Common myeloid progenitor, CD34-positive (primary cell): ENCODE measurements at regions not wholly inside any gene's neighbourhood (a gene's known extent, or its start where the extent isn't known, plus 50 kb on each side); places are given as distances from the start of the nearest gene placed in this dataset.
"Not testable (repeated sequence)": the region's sequence is repeated elsewhere in the genome, so short reads cannot be mapped to it uniquely, and the experiment has no call there.

Source experiments
- CTCF ChIA-PET: fragments of 350-600 bp; sonication (Branson Sonifier 250); formaldehyde crosslinking; loops from one replicate; lab custom pipeline; 2021; ENCODE audit warnings: antibody characterized with exemption; lab: Charles Lee
- POLR2A ChIA-PET: fragments of 350-600 bp; sonication (Branson Sonifier 250); formaldehyde crosslinking; loops from one replicate; lab custom pipeline; 2021; ENCODE audit warnings: antibody characterized with exemption; lab: Charles Lee
- DNase-seq, 3 donors: peaks; one replicate each; pipeline versions ENCODE4 v3.0.0 to v3.0.0-alpha.2; 2013
- H3K27ac ChIP-seq, 2 experiments: 1 replicate in 1 of 2; 2 replicates in 1 of 2; pipeline ENCODE4 v1.7.0; 2013; ENCODE audit warnings: inconsistent platforms in 2 of 2, low read length in 2 of 2, mild to moderate bottlenecking in 2 of 2, low read depth in 1 of 2, moderate library complexity in 1 of 2; ENCODE audit not compliant: severe bottlenecking in 2 of 2, insufficient read depth in 1 of 2, poor library complexity in 1 of 2
- H3K27me3 ChIP-seq, 5 experiments: replicated peaks in 2 of 5; 1 replicate in 3 of 5; 2 replicates in 2 of 5; pipeline versions ENCODE4 v1.6.1 to v1.7.0; 2013; ENCODE audit warnings: low read length in 4 of 5, mild to moderate bottlenecking in 2 of 5, moderate library complexity in 2 of 5, inconsistent platforms in 1 of 5; ENCODE audit not compliant: insufficient read depth in 5 of 5, control insufficient read depth in 4 of 5
- H3K36me3 ChIP-seq, 4 experiments: 1 replicate in 2 of 4; 2 replicates in 2 of 4; pipeline versions ENCODE4 v1.6.1 to v1.7.0; 2013; ENCODE audit warnings: low read length in 3 of 4, control low read depth in 1 of 4, mild to moderate bottlenecking in 1 of 4; ENCODE audit not compliant: control insufficient read depth in 4 of 4, insufficient read depth in 4 of 4
- H3K4me1 ChIP-seq, 4 experiments: 1 replicate in 3 of 4; 2 replicates in 1 of 4; pipeline versions ENCODE4 v1.6.1 to v1.7.1; 2013; ENCODE audit warnings: low read length in 3 of 4, mild to moderate bottlenecking in 3 of 4, control low read depth in 1 of 4, inconsistent platforms in 1 of 4, moderate library complexity in 1 of 4; ENCODE audit not compliant: control insufficient read depth in 4 of 4, insufficient read depth in 4 of 4; ENCODE audit errors: control extremely low read depth in 1 of 4
- H3K4me3 ChIP-seq, 7 experiments: 1 replicate in 4 of 7; 2 replicates in 3 of 7; pipeline versions ENCODE4 v1.5.1 to v1.7.0; 2013; ENCODE audit warnings: mild to moderate bottlenecking in 7 of 7, low read length in 6 of 7, moderate library complexity in 6 of 7, inconsistent platforms in 2 of 7, low read depth in 2 of 7, control low read depth in 1 of 7; ENCODE audit not compliant: insufficient read depth in 4 of 7, control insufficient read depth in 1 of 7; ENCODE audit errors: extremely low read depth in 1 of 7
- H3K9me3 ChIP-seq, 5 experiments: 1 replicate in 4 of 5; 2 replicates in 1 of 5; pipeline versions ENCODE4 v1.6.1 to v1.7.1; 2013; ENCODE audit warnings: low read length in 4 of 5, mild to moderate bottlenecking in 2 of 5, inconsistent platforms in 1 of 5, low read depth in 1 of 5, moderate library complexity in 1 of 5; ENCODE audit not compliant: control insufficient read depth in 4 of 5, insufficient read depth in 2 of 5; ENCODE audit errors: control extremely low read depth in 1 of 5
- WGBS: methylation state at CpG from one replicate; pipeline ENCODE4 v1.1.5; 2013; ENCODE audit not compliant: insufficient coverage; 5-methylcytosine and 5-hydroxymethylcytosine counted together

- POLR2A ChIA-PET = not testable (repeated sequence)
These were observed 118.9 kb downstream of the ADSS2 start for GRCh38 chr1:244332761-244333160.

GRCh38 chr1:244334315-244334714 is 117.4 kb downstream of the ADSS2 start:
- H3K27ac ChIP-seq, DNase-seq, H3K4me1 ChIP-seq, H3K27me3 ChIP-seq, CTCF ChIA-PET, H3K9me3 ChIP-seq, H3K36me3 ChIP-seq, POLR2A ChIA-PET, H3K4me3 ChIP-seq: not testable (repeated sequence)
- WGBS = 100% methylated on average over 1 of the region's 2 CpGs

More at GRCh38 chr1:244332761-244333160, 118.9 kb downstream of the ADSS2 start:
- H3K4me3 ChIP-seq, H3K36me3 ChIP-seq, H3K27ac ChIP-seq, CTCF ChIA-PET, H3K9me3 ChIP-seq, H3K4me1 ChIP-seq, H3K27me3 ChIP-seq, DNase-seq: not testable (repeated sequence)
- 100% methylated on average over 2 of the region's 2 CpGs for WGBS

- H3K4me1 ChIP-seq, H3K36me3 ChIP-seq, H3K27me3 ChIP-seq, POLR2A ChIA-PET, H3K4me3 ChIP-seq, H3K27ac ChIP-seq, H3K9me3 ChIP-seq, CTCF ChIA-PET, DNase-seq: not testable (repeated sequence)
- WGBS = 80% methylated on average over 1 of the region's 4 CpGs
These were observed 116.9 kb downstream of the ADSS2 start for GRCh38 chr1:244334842-244335241.

GRCh38 chr1:244335456-244335855 is 116.3 kb downstream of the ADSS2 start:
- H3K4me1 ChIP-seq = no peaks in the 10 kb centered on the region
- no peaks in the 10 kb centered on the region for H3K9me3 ChIP-seq
- POLR2A ChIA-PET = no interaction called here
- H3K27ac ChIP-seq = no peak overlapping the region
- H3K27me3 ChIP-seq = no peaks in the 10 kb centered on the region
- no peak for DNase-seq
- no peaks in the 10 kb centered on the region for H3K36me3 ChIP-seq
- CTCF ChIA-PET = no interaction called here
- no peak overlapping the region for H3K4me3 ChIP-seq
- 93% methylated on average over 5 of the region's 7 CpGs for WGBS

GRCh38 chr1:244336232-244336899 is 115.3 kb downstream of the ADSS2 start:
- Histone ChIP-seq H3K27ac (no peak overlapping the region), H3K4me3 (no peak overlapping the region), H3K9me3 (no peaks in the 10 kb centered on the region), H3K4me1 (peaks cover 0 to 5% (median 2%) of the 10 kb centered on the region in 4 experiments), H3K36me3 (no peaks in the 10 kb centered on the region), H3K27me3 (no peaks in the 10 kb centered on the region)
- DNase-seq = no peak
- ChIA-PET CTCF (interaction anchor here (1.3 kb wide), 1 partner anchor 8 kb away, joined by 5 read pairs; no protein-coding TSS in a partner anchor), POLR2A (interaction anchor here (0.6 kb wide), 1 partner anchor 367 kb away, joined by 4 read pairs; no protein-coding TSS in a partner anchor)
- 98% methylated on average over 8 of the region's 12 CpGs for WGBS

- no peaks in the 10 kb centered on the region for H3K36me3 ChIP-seq
- no peak overlapping the region for H3K27ac ChIP-seq
- ChIA-PET CTCF (no interaction called here), POLR2A (interaction anchor here (0.6 kb wide), 1 partner anchor 97 kb away, joined by 3 read pairs; no protein-coding TSS in a partner anchor)
- H3K27me3 ChIP-seq = no peaks in the 10 kb centered on the region
- WGBS = 100% methylated on average over 1 of the region's 3 CpGs
- DNase-seq = no peak
- H3K4me3 ChIP-seq = no peak overlapping the region
- no peaks in the 10 kb centered on the region for H3K9me3 ChIP-seq
- H3K4me1 ChIP-seq = peaks cover 0 to 14% (median 13%) of the 10 kb centered on the region in 4 experiments
These were observed 113.9 kb downstream of the ADSS2 start for GRCh38 chr1:244337839-244338238.

GRCh38 chr1:244339073-244339692 is 112.5 kb downstream of the ADSS2 start:
- Histone ChIP-seq H3K27me3 (no peaks in the 10 kb centered on the region), H3K27ac (no peak overlapping the region), H3K4me1 (peaks cover 0 to 18% (median 15%) of the 10 kb centered on the region in 4 experiments), H3K9me3 (no peaks in the 10 kb centered on the region), H3K4me3 (no peak overlapping the region), H3K36me3 (no peaks in the 10 kb centered on the region)
- ChIA-PET CTCF (interaction anchor here (2.8 kb wide), 1 partner anchor 14 kb away, joined by 12 read pairs; no protein-coding TSS in a partner anchor), POLR2A (no interaction called here)
- 90% methylated on average over 9 of the region's 11 CpGs for WGBS
- DNase-seq = no peak
